Fibroblast of lung (primary cell): ENCODE measurements at regions not wholly inside any gene's neighbourhood (a gene's known extent, or its start where the extent isn't known, plus 50 kb on each side); places are given as distances from the start of the nearest gene placed in this dataset.

Experiments
- CTCF ChIP-seq, 2 donors: IDR thresholded peaks in 1 of 2; conservative IDR thresholded peaks in 1 of 2; 1 replicate in 1 of 2; 2 replicates in 1 of 2; pipeline ENCODE4 v1.5.1; 2011 to 2012; ENCODE audit warnings: low read length in 2 of 2, control low read depth in 1 of 2, inconsistent platforms in 1 of 2, low read depth in 1 of 2, mild to moderate bottlenecking in 1 of 2
- EZH2 ChIP-seq: IDR thresholded peaks from 2 replicates; pipeline ENCODE4 v1.5.1; 2012; ENCODE audit warnings: low read length, control low read depth, mild to moderate bottlenecking; ENCODE audit errors: missing control alignments

- TF ChIP-seq CTCF (conservative IDR thresholded peaks at IDR 0.05 in 1 of 2, IDR thresholded peaks at IDR 0.05 in 1 of 2; ENCODE audit: low read depth in 1 of 2, low read length in 2 of 2) (no peak), EZH2 (no peak)
These were observed 176.5 kb upstream of the GJE1 start for GRCh38 chr6:141956046-141956761.
